SU-DHL-6 (cell line): ENCODE measurements at regions not wholly inside any gene's neighbourhood (a gene's known extent, or its start where the extent isn't known, plus 50 kb on each side); places are given as distances from the start of the nearest gene placed in this dataset.

Source experiments
- CTCF ChIP-seq: fragments of 200-600 bp; sonication (generic); IDR thresholded peaks from one replicate; pipeline ENCODE4 v1.5.1; 2017; ENCODE audit warnings: antibody characterized with exemption, mild to moderate bottlenecking, low read length, moderate library complexity; ENCODE audit not compliant: insufficient read depth, poor library complexity, severe bottlenecking
- EZH2phosphoT487 ChIP-seq: fragments of 200-600 bp; sonication (generic), shearing (Covaris generic); conservative IDR thresholded peaks from 2 replicates; pipeline ENCODE4 v1.6.1; 2018; ENCODE audit warnings: mild to moderate bottlenecking, antibody characterized with exemption, low read length, moderate library complexity, mixed read lengths

- TF ChIP-seq CTCF (no peak), EZH2phosphoT487 (no peak)
Measured at GRCh38 chr6:137989664-137990063, 117.6 kb downstream of the PERP start.
